Mucosa of rectum (tissue), 2 donors: ENCODE measurements at regions not wholly inside any gene's neighbourhood (a gene's known extent, or its start where the extent isn't known, plus 50 kb on each side); places are given as distances from the start of the nearest gene placed in this dataset.

Source experiments
- H3K27ac ChIP-seq, 2 donors: one replicate each; pipeline ENCODE4 v1.7.0; 2013; ENCODE audit warnings: inconsistent platforms in 2 of 2, low read depth in 2 of 2, low read length in 2 of 2
- H3K27me3 ChIP-seq, 2 donors: one replicate each; pipeline ENCODE4 v1.7.0; 2013; ENCODE audit warnings: low read length in 2 of 2; ENCODE audit not compliant: control insufficient read depth in 2 of 2, insufficient read depth in 2 of 2
- H3K36me3 ChIP-seq, 2 donors: one replicate each; pipeline ENCODE4 v1.7.0; 2013; ENCODE audit warnings: low read length in 2 of 2; ENCODE audit not compliant: control insufficient read depth in 2 of 2, insufficient read depth in 2 of 2
- H3K4me1 ChIP-seq, 2 donors: one replicate each; pipeline ENCODE4 v1.7.0; 2013; ENCODE audit warnings: low read length in 2 of 2, mild to moderate bottlenecking in 1 of 2; ENCODE audit not compliant: control insufficient read depth in 2 of 2, insufficient read depth in 2 of 2
- H3K4me3 ChIP-seq, 2 donors: one replicate each; pipeline ENCODE4 v1.7.0; 2013; ENCODE audit warnings: low read length in 2 of 2
- H3K9ac ChIP-seq, 2 donors: one replicate each; pipeline ENCODE4 v1.7.0; 2013; ENCODE audit warnings: low read length in 2 of 2, low read depth in 1 of 2, mild to moderate bottlenecking in 1 of 2
- H3K9me3 ChIP-seq, 2 donors: one replicate each; pipeline ENCODE4 v1.7.0; 2013; ENCODE audit warnings: low read length in 2 of 2; ENCODE audit not compliant: control insufficient read depth in 2 of 2
- donor health status: healthy.
- donor health status: Normal muscosa, but diverticular disease.

DNA sequence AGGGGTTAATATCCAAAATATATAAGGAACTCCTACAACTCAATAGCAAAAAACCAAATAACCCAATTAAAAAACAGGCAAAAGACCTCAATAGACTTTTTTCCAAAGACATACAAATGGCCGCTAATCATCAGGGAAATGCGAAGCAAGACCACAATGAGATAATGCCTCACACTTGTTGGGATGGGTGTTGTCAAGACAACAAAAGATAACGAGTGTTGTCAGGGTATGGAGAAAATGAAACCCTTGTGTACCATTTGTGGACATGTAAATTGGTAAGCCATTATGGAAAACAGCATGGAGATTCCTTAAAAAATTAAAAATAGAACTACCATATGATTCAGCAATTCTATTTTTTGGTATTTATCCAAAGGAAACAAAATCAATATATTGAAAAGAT is 620.2 kb downstream of the ACTL7B start:
- H3K4me1 ChIP-seq: no peaks in the 10 kb centered on the region
- no peak overlapping the region for H3K4me3 ChIP-seq

GRCh38 chr9:108234811-108235210 is 621.0 kb downstream of the ACTL7B start:
- no peak overlapping the region for H3K9ac ChIP-seq
- H3K36me3 ChIP-seq: no peaks in the 10 kb centered on the region
- no peaks in the 10 kb centered on the region for H3K9me3 ChIP-seq
- no peaks in the 10 kb centered on the region for H3K4me1 ChIP-seq
- H3K27me3 ChIP-seq: no peaks in the 10 kb centered on the region
- H3K27ac ChIP-seq: no peak overlapping the region
- H3K4me3 ChIP-seq: no peak overlapping the region

More for the DNA sequence above, 620.2 kb downstream of the ACTL7B start:
- H3K9me3 ChIP-seq: no peaks in the 10 kb centered on the region
- no peak overlapping the region for H3K9ac ChIP-seq
- H3K27me3 ChIP-seq: no peaks in the 10 kb centered on the region
- H3K36me3 ChIP-seq: no peaks in the 10 kb centered on the region
- H3K27ac ChIP-seq: no peak overlapping the region

DNA sequence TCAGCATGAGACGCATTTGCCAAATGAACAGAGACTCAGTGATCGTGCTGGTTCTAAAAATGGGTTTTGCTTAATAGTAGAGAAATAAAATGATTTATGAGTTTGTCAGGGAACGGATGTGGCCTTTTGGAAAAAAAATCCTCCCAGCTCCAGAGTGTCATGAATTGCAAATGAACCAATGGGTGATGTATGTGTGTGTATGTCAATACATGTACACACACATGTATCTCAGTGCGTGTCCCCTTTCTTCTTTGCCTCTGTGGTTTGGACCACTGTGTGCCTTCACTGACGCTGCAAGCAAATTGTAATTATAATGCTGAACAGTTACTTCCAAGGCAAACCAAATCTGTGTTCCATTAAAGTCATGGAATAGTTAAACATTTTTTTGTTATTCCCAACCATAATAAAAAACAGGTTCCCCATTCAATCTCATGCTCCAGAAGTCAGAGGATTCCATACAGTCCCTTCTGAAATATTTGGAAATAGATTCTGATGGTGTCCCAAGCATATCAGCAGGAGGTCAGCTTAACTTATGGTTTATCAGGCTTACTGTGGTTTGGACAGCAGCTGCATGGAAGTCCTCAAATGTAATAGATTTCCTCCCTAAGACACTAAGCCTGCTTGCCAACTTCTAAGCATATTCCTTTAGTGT is 630.5 kb downstream of the ACTL7B start:
- Histone ChIP-seq H3K4me3 (no peak overlapping the region), H3K27me3 (no peaks in the 10 kb centered on the region), H3K4me1 (no peaks in the 10 kb centered on the region), H3K36me3 (no peaks in the 10 kb centered on the region), H3K9ac (no peak overlapping the region), H3K27ac (no peak overlapping the region), H3K9me3 (no peaks in the 10 kb centered on the region)

DNA sequence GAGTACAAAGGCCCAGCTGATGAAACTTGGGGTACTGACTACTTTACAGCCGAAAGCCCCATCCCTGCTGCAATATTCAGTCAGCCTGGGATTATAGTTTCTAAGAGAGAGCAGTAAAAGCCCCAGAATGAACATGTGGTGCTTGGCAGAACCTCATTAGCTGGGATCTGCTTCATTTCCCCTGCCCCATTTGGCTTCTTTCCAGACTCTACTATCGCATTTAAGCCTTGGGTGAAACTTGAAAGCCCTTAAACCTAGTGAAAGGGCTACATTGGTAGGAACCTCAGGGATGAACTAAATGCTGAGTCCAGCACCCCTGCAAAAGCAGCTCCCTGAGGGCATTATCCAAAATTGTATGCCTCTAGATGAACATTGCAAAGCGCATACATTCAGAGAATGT is 631.1 kb downstream of the ACTL7B start:
- no peaks in the 10 kb centered on the region for H3K9me3 ChIP-seq
- H3K9ac ChIP-seq: no peak overlapping the region
- H3K4me3 ChIP-seq: no peak overlapping the region
- no peaks in the 10 kb centered on the region for H3K36me3 ChIP-seq
- no peaks in the 10 kb centered on the region for H3K27me3 ChIP-seq
- H3K4me1 ChIP-seq: no peaks in the 10 kb centered on the region
- no peak overlapping the region for H3K27ac ChIP-seq

- Histone ChIP-seq H3K4me1 (peaks cover 0 to 4% of the 10 kb centered on the region in 2 donors), H3K27ac (no peak overlapping the region), H3K27me3 (no peaks in the 10 kb centered on the region), H3K4me3 (no peak overlapping the region), H3K9ac (no peak overlapping the region), H3K36me3 (no peaks in the 10 kb centered on the region), H3K9me3 (no peaks in the 10 kb centered on the region)
Observed at GRCh38 chr9:108219664-108220063, 636.1 kb downstream of the ACTL7B start.

GRCh38 chr9:108217431-108218349 is 638.1 kb downstream of the ACTL7B start:
- no peaks in the 10 kb centered on the region for H3K9me3 ChIP-seq
- H3K36me3 ChIP-seq: no peaks in the 10 kb centered on the region
- H3K27ac ChIP-seq: no peak overlapping the region
- no peak overlapping the region for H3K9ac ChIP-seq
- H3K27me3 ChIP-seq: no peaks in the 10 kb centered on the region
- H3K4me1 ChIP-seq: peaks cover 0 to 6% of the 10 kb centered on the region in 2 donors
- no peak overlapping the region for H3K4me3 ChIP-seq

- Histone ChIP-seq H3K27me3 (no peaks in the 10 kb centered on the region), H3K4me3 (no peak overlapping the region), H3K36me3 (no peaks in the 10 kb centered on the region), H3K9me3 (no peaks in the 10 kb centered on the region), H3K9ac (no peak overlapping the region), H3K27ac (no peak overlapping the region), H3K4me1 (peaks cover 0 to 19% of the 10 kb centered on the region in 2 donors)
Observed at GRCh38 chr9:108213511-108213910, 642.3 kb downstream of the ACTL7B start.

- Histone ChIP-seq H3K4me3 (no peak overlapping the region), H3K9ac (no peak overlapping the region), H3K27me3 (no peaks in the 10 kb centered on the region), H3K36me3 (no peaks in the 10 kb centered on the region), H3K27ac (no peak overlapping the region), H3K4me1 (peaks cover 0 to 19% of the 10 kb centered on the region in 2 donors), H3K9me3 (no peaks in the 10 kb centered on the region)
Observed at GRCh38 chr9:108212184-108212583, 643.6 kb downstream of the ACTL7B start.

DNA sequence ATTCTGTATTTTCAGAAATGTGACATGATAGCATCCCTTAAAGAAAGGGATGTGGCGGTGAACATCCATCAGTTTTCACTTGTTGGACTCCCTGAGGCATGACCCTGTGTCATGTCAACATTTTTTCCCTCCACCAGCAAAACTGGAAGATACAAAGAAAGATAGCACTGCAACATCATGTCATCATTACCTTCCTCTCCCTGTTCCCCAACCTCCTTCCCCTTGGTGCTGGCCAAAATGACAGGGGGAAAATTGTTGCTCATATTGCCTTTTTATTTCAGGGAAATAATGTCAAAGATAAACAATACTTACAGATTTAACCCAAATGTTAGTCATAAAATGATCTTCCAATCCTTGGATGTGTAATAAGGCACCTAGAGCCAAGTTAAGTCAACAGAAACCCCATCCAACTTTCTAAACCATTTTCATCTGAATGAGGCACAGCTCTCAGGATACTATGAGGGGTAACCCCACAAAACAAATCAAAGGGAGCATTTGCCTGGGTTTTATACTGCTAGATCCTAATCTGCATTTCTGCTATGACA is 644.3 kb downstream of the ACTL7B start:
- Histone ChIP-seq H3K4me1 (peaks cover 0 to 16% of the 10 kb centered on the region in 2 donors), H3K36me3 (no peaks in the 10 kb centered on the region), H3K9me3 (no peaks in the 10 kb centered on the region), H3K27me3 (no peaks in the 10 kb centered on the region), H3K9ac (no peak overlapping the region), H3K27ac (no peak overlapping the region), H3K4me3 (no peak overlapping the region)

- Histone ChIP-seq H3K9ac (no peak overlapping the region), H3K4me3 (no peak overlapping the region), H3K36me3 (no peaks in the 10 kb centered on the region), H3K27ac (peak overlapping the region; percentile 60 to 68), H3K27me3 (no peaks in the 10 kb centered on the region), H3K9me3 (no peaks in the 10 kb centered on the region), H3K4me1 (peaks cover 0 to 15% of the 10 kb centered on the region in 2 donors)
Observed at GRCh38 chr9:108209132-108209685, 646.6 kb downstream of the ACTL7B start.
